GM04503 (cell line): ENCODE measurements at regions not wholly inside any gene's neighbourhood (a gene's known extent, or its start where the extent isn't known, plus 50 kb on each side); places are given as distances from the start of the nearest gene placed in this dataset.
"Not testable (repeated sequence)": the region's sequence is repeated elsewhere in the genome, so short reads cannot be mapped to it uniquely, and the experiment has no call there.

Source experiments
- DNase-seq: peaks from one replicate; pipeline ENCODE4 v3.0.0-alpha.2; 2012; ENCODE audit warnings: low read depth

DNA sequence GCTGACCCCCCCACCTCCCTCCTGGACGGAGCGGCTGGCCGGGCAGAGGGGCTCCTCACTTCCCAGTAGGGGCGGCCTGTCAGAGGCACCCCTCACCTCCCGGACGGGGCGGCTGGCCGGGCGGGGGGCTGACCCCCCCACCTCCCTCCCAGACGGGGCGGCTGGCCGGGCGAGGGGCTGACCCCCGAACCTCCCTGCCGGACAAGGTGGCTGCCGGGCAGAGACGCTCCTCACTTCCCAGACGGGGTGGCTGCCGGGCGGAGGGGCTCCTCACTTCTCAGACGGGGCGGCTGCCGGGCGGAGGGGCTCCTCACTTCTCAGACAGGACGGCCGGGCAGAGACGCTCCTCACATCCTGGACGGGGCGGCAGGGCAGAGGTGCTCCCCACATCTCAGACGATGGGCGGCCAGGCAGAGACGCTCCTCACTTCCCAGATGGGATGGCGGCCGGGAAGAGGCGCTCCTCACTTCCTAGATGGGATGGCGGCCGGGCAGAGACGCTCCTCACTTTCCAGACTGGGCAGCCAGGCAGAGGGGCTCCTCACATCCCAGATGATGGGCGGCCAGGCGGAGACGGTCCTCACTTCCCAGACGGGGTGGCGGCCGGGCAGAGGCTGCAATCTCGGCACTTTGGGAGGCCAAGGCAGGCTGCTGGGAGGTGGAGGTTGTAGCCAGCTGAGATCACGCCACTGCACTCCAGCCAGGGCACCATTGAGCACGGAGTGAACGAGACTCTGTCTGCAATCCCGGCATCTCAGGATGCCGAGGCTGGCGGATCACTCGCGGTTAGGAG, 66.2 kb upstream of the PAPPA2 start:
- DNase-seq = not testable (repeated sequence)

DNA sequence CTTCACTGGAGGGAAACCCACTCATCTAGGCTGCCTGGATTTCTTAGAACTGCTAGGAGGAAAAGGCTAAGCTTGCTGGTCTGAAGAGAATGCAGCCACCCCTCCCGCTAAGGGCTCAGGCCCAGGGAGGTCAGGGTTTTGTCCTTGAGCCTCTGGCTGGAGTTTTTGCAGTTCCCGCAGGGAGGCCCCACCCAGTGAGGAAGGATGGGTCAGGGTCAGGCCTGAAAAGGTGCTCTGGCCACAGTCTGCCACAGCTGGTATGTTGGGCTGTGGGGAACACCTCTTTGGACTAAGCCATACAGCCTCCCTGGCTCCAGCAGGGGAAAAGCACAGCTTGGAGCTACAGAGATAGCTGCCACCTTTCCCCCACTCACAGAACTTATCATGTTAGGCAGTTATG, 71.4 kb upstream of the PAPPA2 start:
- DNase-seq = no peak

DNA sequence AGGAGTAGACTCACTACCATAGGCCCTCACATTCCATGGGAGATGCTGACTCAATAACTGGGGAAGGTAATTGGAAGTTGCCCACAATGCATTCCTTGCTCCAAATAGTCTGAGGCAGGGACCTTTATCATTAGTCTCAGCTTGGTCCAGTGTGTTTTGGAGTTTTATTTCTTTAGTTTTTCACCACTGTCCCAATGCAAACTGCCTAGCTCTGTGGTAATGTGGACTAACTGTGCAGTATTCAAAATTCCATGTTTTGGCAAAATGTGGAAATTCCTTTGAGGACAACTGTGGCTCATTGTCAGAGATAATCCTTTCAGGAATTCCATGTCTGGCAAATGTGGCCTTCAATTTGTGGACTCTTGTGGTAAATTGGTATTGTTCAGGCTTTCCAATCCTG, 78.1 kb upstream of the PAPPA2 start:
- DNase-seq = no peak

DNA sequence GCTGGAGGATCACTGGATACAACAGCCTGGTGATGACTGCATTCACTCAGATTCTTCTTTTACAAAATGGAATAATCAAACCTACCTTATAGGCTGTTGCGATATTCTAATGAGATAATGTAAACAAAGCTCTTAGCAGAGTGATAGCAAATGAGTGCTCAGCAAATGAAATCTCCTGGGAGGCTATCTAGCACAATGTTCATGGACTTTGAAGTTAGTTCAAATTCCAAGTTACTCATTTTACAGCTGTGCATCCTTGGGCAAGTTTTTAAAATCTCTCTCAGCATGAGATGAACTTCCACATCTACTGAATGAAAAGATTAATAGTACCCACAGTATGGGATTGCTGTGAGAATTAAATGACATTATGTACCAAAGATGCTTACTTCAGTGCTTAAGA, 80.8 kb upstream of the PAPPA2 start:
- no peak for DNase-seq

DNA sequence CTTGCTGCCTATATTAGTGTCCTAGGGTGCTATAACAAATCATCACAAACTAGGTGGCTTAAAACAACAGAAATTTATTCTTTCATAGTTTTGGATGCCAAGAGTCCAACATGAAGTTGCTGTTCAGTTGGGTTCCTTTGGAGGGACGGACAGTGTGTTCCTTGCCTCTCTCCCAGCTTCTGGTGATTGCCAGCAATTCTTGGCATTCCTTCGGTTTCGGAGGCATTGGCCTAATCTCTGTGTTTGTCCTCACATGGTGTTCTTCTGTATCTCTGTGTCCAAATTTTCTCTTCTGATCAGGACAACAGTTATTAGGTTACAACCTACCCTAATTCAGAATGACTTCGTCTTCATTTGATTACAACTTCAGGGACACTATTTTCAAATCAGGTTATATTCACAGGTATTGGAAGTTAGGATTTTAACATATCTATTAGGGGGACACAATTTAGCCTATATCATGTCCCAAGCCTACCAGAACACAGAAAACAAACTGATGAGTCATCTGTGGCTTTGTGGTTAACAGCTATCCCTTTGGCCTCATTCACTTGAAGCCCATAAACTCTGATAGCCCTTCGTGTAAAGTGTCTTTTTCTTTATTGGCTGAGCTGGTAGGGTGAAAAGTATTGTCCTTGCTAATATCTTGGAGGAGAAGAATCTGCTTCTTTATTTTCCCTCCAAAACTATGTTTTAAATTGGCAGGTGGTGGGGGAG, 83.2 kb upstream of the PAPPA2 start:
- DNase-seq = no peak

DNA sequence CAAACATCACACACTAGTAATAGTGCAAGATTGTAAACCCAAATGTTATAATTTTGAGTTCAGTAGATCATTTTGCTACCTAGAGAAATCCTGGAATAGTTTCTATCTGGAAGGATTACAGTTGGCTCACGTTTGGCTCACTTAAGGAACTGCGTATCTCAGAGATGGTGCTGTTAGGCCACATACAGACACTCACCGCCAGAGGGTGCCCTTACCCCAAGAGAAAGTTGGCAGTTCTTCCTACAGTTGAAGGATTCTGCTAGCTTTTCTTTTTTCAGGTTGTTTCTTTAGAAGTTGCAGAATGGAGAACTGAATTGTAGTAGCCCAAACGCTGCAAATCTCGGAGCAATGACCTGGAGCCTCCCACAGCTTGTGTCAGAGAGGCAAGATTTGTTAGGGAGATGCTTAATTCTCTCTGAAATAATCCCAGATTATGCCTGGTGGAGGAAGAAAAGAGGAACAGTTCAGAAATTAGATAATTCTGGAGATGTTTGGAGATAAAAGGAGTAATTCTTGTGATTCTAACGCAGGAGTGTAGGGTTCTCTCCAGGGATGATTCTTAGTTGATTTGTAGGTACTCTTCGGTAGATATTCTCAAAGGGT, 87.9 kb upstream of the PAPPA2 start:
- peak; percentile 10 for DNase-seq

DNA sequence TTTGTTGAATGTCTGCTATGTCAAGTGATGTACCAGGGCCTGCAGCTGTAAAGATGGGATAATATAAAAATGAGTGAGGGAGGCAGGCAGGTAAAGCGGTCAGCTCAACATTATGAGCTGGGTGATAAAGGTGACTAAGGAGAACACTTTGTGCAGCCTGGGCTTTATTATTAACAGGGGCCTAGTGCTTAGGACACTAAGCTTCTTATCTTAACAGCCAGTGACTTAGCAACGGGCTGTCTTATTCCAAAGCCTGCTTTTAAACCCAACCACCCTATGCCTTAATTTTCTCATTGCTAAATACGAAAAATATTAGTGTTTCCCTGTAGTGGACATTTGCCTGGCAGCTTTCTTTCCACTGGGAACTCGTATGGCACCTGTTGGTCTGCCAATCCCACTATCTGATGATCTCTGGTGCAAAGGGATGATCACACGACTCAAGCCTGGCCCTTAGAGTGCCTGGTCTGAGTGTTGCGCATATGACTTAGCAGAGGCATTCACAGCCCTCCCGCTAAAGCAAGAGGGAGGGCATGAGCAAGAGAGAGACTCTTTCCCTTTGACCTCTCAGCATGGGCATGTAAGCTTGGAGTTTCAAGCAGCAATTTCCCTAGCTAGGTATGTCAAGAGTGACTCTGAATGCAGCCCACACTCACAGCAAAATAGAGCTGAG, 98.6 kb upstream of the PAPPA2 start:
- no peak for DNase-seq

DNA sequence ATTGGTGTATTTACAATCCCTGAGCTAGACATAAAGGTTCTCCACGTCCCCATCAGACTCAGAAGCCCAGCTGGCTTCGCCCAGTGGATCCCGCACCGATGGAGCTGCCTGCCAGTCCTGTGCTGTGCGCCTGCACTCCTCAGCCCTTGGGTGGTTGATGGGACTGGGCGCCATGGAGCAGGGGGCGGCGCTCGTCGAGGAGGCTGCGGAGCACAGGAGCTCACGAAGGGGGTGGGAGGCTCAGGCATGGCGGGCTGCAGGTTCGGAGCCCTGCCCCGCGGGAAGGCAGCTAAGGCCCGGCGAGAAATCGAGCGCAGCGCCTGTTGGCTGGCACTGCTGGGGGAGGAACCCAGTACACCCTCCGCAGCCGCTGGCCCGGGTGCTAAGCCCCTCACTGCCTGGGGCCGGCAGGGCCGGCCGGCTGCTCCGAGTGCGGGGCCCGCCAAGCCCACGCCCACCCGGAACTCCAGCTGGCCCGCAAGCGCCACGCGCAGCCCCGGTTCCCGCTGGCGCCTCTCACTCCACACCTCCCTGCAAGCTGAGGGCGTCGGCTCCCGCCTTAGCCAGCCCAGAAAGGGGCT, 113.8 kb upstream of the PAPPA2 start:
- DNase-seq = not testable (repeated sequence)

DNA sequence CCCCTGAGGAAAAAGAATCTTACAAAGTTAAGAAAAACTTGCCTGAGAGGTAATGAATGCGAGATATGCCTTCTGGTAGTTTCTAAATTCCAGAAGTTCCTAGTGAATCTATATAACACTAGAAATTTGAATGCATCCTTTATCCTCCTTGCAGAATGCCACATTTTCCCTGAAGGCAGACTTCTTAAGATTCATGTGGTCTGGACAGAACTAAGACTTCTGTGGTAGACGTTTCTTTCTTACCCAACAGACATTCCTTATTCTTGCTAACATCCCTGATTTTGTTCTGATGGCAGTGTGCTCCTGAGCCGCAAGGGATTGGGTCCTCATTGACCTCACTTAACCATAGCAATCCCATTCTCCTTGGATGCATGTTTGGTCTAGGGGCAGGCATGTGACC, 121.3 kb upstream of the PAPPA2 start:
- DNase-seq = no peak

DNA sequence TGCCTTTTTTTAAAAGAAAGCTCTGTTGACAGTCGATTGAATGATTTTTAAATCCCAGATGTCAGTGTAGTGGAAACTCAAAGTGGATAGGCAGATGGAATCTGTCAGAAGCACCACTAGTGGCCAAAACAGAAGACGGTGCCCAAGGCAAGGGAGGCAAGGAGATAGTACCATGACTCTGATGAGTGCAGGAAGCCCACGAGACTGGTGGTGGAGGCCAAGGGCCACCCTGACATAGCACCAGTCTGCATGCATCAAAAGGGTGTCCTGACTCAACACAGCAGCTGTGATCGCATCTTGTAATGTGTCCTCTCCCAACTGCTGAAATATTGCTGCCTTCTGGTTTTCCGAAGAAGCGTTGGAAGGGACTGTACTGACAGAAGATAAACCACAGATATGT, 124.1 kb upstream of the PAPPA2 start:
- no peak for DNase-seq

DNA sequence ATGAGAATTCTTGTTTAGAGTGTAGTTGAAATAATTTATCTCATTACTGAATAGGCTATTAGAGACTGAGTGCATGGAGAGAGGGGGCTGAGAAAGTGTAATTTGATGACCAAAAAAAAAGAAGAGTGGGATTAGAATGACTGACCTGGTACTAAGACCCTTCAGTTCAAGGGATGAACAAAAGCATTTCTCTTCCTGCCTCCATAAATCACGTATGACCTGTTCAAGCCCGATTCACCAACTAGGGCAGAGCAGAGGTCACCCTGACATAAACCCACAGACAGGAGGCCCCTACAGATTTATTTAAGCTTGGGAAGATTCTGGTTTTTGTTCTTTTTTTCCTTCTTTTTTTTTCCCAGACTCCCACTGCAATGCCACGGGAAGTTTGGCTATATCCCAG, 123.7 kb upstream of the COP1 start:
- no peak for DNase-seq

DNA sequence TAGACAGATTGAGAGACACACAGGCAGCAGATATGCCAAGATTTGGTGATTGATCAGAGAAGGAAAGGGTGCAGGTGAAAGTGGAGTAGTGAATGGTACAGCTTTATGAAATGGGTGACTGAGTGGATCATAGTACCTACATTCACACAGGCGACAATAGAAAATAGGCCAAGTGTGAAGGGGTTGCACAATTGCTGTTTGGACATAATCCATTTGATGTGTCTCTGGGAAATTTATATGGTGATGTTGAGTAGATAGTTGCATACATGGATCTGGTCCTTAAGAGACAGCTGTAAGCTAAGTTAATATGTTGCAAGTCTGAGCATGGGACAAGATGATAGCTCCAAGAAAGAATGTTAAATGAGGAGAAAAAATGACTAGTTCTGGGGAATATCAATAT, 118.6 kb upstream of the COP1 start:
- no peak for DNase-seq

DNA sequence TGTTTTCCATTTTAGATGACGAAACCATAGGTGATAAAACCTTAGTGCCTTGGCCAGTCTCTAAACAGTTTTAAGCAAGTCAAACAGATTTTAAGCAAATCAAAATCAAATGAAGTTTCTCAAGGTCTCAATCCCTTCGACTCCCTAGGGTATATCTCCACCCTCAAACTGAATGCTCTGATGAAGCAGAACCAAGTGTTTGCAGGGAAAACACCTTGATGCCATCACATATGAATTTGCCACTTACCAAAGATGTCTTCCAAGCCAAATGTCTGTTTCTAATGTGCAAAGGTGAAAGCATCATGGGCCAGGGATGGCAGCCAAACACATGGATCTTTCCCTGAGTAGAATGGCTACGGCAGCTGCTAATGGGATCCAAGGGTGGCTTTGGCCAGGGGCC, 116.4 kb upstream of the COP1 start:
- no peak for DNase-seq

DNA sequence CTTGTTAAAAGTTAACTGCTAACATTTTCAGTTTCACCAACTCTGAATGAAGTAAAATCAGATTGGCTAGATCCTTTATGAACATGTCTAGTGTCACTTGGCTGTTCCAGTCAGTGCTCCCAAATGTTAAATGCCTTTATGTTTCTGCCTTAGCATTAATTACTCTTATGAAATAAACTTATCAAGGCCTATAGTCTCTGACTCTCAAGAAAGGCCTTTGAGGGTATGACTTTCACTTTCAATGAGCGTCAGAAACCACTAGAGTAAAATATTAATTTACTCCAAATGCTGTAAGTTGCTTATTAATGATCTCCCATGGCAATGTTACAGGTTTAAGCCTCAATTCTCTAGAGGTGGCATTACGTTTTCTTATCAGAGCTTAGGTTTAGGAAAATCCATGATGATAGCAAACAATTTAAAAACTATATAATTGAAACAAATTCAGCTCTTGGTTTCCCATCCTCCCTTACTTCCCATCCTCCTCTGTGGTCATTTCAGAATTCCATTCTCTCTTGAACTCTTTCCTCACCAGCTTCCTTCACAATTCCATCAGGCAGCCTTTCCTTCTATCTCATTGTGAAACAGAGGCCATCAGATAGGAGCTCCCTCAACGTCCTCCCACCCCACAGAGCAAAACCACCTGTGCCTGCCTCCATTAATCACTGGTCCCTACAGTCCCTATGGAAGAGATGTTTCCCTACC, 108.6 kb upstream of the COP1 start:
- no peak for DNase-seq

DNA sequence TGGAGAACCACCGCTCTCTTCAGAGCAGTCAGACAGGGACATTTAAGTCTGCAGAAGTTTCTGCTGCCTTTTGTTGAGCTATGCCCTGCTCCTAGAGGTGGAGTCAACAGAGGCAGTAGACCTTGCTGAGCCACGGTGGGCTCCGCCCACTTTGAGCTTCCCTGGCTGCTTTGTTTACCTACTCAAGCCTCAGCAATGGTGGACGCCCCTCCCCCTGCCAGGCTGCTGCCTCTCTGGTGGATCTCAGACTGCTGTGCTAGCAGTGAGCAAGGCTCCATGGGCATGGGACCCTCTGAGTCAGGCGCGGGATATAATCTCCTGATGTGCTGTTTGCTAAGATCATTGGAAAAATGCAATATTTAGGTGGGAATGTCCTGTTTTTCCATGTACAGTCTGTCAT, 89.5 kb upstream of the COP1 start:
- DNase-seq = not testable (repeated sequence)

DNA sequence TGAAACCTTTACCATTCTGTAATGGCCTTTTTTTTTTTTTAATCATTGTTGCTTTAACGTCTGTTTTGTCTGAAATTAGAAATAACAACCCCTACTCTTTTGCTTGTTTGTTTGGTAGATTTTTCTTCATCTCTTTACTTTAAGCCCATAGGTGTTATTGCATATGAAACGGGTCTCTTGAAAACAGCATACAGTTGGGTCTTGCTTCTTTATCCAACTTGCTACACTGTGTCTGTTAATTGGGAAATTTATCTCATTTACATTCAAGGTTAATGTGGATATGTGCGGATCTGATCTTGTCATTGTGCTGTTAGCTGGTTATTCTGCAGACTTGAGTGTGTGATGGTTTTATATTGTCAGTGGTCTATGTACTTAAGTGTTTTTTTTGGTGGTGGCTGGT, 78.9 kb upstream of the COP1 start:
- no peak for DNase-seq

DNA sequence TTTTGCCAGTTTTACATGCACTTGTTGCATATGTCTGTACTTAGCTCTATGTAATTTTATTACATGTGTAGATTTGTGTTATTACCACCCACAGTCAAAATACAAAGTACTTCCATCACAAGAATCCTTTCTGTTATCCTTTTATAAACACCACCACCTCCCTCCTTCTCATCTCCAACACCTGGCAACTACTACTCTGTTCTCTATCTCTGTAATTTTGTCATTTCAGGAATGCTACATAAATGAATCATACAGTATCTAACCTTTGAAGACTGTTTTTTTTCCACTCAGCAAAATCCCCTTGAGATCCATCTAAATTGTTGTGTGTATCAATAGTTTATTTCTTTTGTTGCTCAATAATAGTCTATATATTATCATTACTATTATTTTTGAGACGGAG, 64.5 kb upstream of the COP1 start:
- no peak for DNase-seq
